GM12891 (cell line): ENCODE measurements at regions not wholly inside any gene's neighbourhood (a gene's known extent, or its start where the extent isn't known, plus 50 kb on each side); places are given as distances from the start of the nearest gene placed in this dataset.

Source experiments
- DNase-seq: peaks from one replicate; pipeline ENCODE4 v3.0.0; 2011; ENCODE audit warnings: low spot score; ENCODE audit not compliant: insufficient read length
- FAIRE-seq: peaks from 2 replicates; lab custom pipeline; 2011; peaks lifted over from hg19 to GRCh38; lab: Jason Lieb, UNC
- PAX5 ChIP-seq: IDR thresholded peaks from 2 replicates; pipeline ENCODE4 v1.6.1; 2011; ENCODE audit warnings: low read length, moderate library complexity, mild to moderate bottlenecking; ENCODE audit not compliant: insufficient read depth, severe bottlenecking
- POLR2A ChIP-seq: IDR thresholded peaks from 2 replicates; pipeline ENCODE4 v1.6.1; 2011; ENCODE audit warnings: low read depth, low read length, control low read depth
- POLR2AphosphoS5 ChIP-seq: IDR thresholded peaks from 2 replicates; pipeline ENCODE4 v1.6.1; 2011; ENCODE audit warnings: low read depth, low read length, control low read depth
- POU2F2 ChIP-seq: IDR thresholded peaks from 2 replicates; pipeline ENCODE4 v1.6.1; 2011; ENCODE audit warnings: low read depth, mild to moderate bottlenecking, control low read depth, low read length, moderate library complexity
- SPI1 ChIP-seq: IDR thresholded peaks from 2 replicates; pipeline ENCODE4 v1.6.1; 2011; ENCODE audit warnings: low read depth, low read length, control low read depth
- TAF1 ChIP-seq: IDR thresholded peaks from 2 replicates; pipeline ENCODE4 v1.6.1; 2011; ENCODE audit warnings: low read depth, low read length, control low read depth

- no peak for TF ChIP-seq POU2F2
- TF ChIP-seq TAF1, result no peak
- no peak for TF ChIP-seq POLR2AphosphoS5
- no peak for TF ChIP-seq PAX5
- no peak for DNase-seq
- no peak for FAIRE-seq
These were observed 212.2 kb downstream of the PCSK1 start for GRCh38 chr5:96220610-96221390.

- DNase-seq, result no peak
- no peak for TF ChIP-seq POLR2A
- no peak for TF ChIP-seq PAX5
- TF ChIP-seq SPI1, result no peak
- TF ChIP-seq POU2F2, result no peak
- TF ChIP-seq POLR2AphosphoS5, result no peak
- no peak for TF ChIP-seq TAF1
- FAIRE-seq, result no peak
These were observed 213.3 kb downstream of the PCSK1 start for GRCh38 chr5:96219580-96220281.

GRCh38 chr5:96218653-96219052 is 214.4 kb downstream of the PCSK1 start:
- DNase-seq (no peak), FAIRE-seq (no peak)
- TF ChIP-seq TAF1 (no peak), POU2F2 (no peak), POLR2A (no peak), PAX5 (no peak), POLR2AphosphoS5 (no peak), SPI1 (no peak)

- FAIRE-seq (no peak), DNase-seq (no peak)
- no peak for TF ChIP-seq POLR2A
- no peak for TF ChIP-seq SPI1
- no peak for TF ChIP-seq PAX5
- TF ChIP-seq POLR2AphosphoS5, result no peak
- TF ChIP-seq POU2F2, result no peak
- no peak for TF ChIP-seq TAF1
These were observed 218.4 kb downstream of the PCSK1 start for GRCh38 chr5:96214442-96215197.

- DNase-seq (no peak), FAIRE-seq (no peak)
- TF ChIP-seq TAF1, result no peak
- no peak for TF ChIP-seq POU2F2
- TF ChIP-seq SPI1, result no peak
- TF ChIP-seq POLR2AphosphoS5, result no peak
- TF ChIP-seq PAX5, result no peak
- no peak for TF ChIP-seq POLR2A
These were observed 223.2 kb downstream of the PCSK1 start for GRCh38 chr5:96209829-96210228.

- FAIRE-seq, result no peak
- TF ChIP-seq POLR2A, result no peak
- TF ChIP-seq TAF1, result no peak
- no peak for TF ChIP-seq SPI1
- no peak for TF ChIP-seq PAX5
- TF ChIP-seq POU2F2, result no peak
- no peak for TF ChIP-seq POLR2AphosphoS5
- DNase-seq, result no peak
These were observed 225.6 kb downstream of the PCSK1 start for GRCh38 chr5:96207420-96207819.

- TF ChIP-seq PAX5, result no peak
- no peak for TF ChIP-seq SPI1
- TF ChIP-seq POU2F2, result no peak
- DNase-seq, result no peak
- no peak for FAIRE-seq
These were observed 229.3 kb downstream of the PCSK1 start for GRCh38 chr5:96203761-96204160.

GRCh38 chr5:96201503-96201902 is 231.5 kb downstream of the PCSK1 start:
- no peak for DNase-seq
- TF ChIP-seq POU2F2 (no peak), POLR2A (no peak), PAX5 (no peak)
- no peak for FAIRE-seq

- TF ChIP-seq POLR2AphosphoS5 (no peak), PAX5 (no peak), SPI1 (no peak), POU2F2 (no peak), POLR2A (no peak), TAF1 (no peak)
- DNase-seq (no peak), FAIRE-seq (no peak)
These were observed 232.4 kb downstream of the PCSK1 start for GRCh38 chr5:96200641-96201040.
